HCT116 (cell line): ENCODE measurements at regions not wholly inside any gene's neighbourhood (a gene's known extent, or its start where the extent isn't known, plus 50 kb on each side); places are given as distances from the start of the nearest gene placed in this dataset.

ENCODE experiments used
- ATAC-seq: fragments of 200-7000 bp; cut with Tn5 transposase; 2 replicates; pipeline ENCODE4 v1.9.1; 2020; ENCODE audit warnings: mild to moderate bottlenecking, moderate library complexity
- BruUV-seq: library from RNA; stranded (reverse); fragments of 400-500 nt; replicated peaks from 2 replicates; lab custom pipeline; 2021; lab: Mats Ljungman, UMichigan
- CTCF ChIA-PET: fragments of 300-600 bp; sonication (Branson Sonifier 250); formaldehyde crosslinking; loops from one replicate; lab custom pipeline; 2021; ENCODE audit warnings: antibody characterized with exemption; lab: Charles Lee
- POLR2A ChIA-PET: fragments of 300-600, 350-600 bp; sonication (Branson Sonifier 250); formaldehyde crosslinking; loops from one replicate; lab custom pipeline; 2021; ENCODE audit warnings: antibody characterized with exemption; lab: Charles Lee
- RAD21 ChIA-PET, 2 experiments: fragments of 300-600 bp; sonication (Branson Sonifier 250); formaldehyde crosslinking; loops; one replicate each; lab custom pipeline; 2023; ENCODE audit warnings: low total read pairs in 2 of 2; ENCODE audit not compliant: uncharacterized antibody in 2 of 2, unreplicated experiment in 2 of 2, low non-redundant PET in 1 of 2; lab: Charles Lee
- DNase-seq: peaks from one replicate; pipeline ENCODE4 v3.0.0-alpha.2; 2010; ENCODE audit warnings: low read depth, low spot score
- H2AFZ ChIP-seq: fragments of 200-600 bp; shearing (Covaris generic), sonication (generic); 2 replicates; pipeline ENCODE4 v1.6.1; 2017; ENCODE audit warnings: low read depth, mixed run types, mixed read lengths, antibody characterized with exemption, low read length; ENCODE audit not compliant: poor library complexity, severe bottlenecking
- H3K27ac ChIP-seq: 2 replicates; pipeline ENCODE4 v1.5.1; 2012; ENCODE audit warnings: low read depth, low read length
- H3K27me3 ChIP-seq: fragments of 200-600 bp; sonication (generic); 2 replicates; pipeline ENCODE4 v1.6.1; 2016; ENCODE audit warnings: mixed run types, low read length, mixed read lengths; ENCODE audit not compliant: insufficient read depth
- H3K36me3 ChIP-seq, 2 experiments: fragments of 200-500 bp in 1 of 2; fragments of 200-600 bp in 1 of 2; sonication (Bioruptor generic) in 1 of 2; sonication (generic) in 1 of 2; 2 replicates each; pipeline versions ENCODE4 v1.5.1 to v1.6.1; 2014 to 2016; ENCODE audit warnings: low read length in 2 of 2, inconsistent platforms in 1 of 2, mixed read lengths in 1 of 2, mixed run types in 1 of 2; ENCODE audit not compliant: insufficient read depth in 2 of 2, control insufficient read depth in 1 of 2
- H3K4me1 ChIP-seq, 2 experiments: fragments of 200-600 bp in 1 of 2; sonication (generic) in 1 of 2; 2 replicates each; pipeline versions ENCODE4 v1.5.1 to v1.6.1; 2012 to 2017; ENCODE audit warnings: low read length in 2 of 2, inconsistent platforms in 1 of 2, mild to moderate bottlenecking in 1 of 2, mixed read lengths in 1 of 2, mixed run types in 1 of 2, moderate library complexity in 1 of 2; ENCODE audit not compliant: insufficient read depth in 2 of 2, control insufficient read depth in 1 of 2
- H3K4me2 ChIP-seq: fragments of 200-600 bp; sonication (generic); 2 replicates; pipeline ENCODE4 v1.6.1; 2017; ENCODE audit warnings: mixed run types, low read length, mixed read lengths
- H3K4me3 ChIP-seq, 2 experiments: fragments of 200-600 bp in 1 of 2; sonication (generic) in 1 of 2; replicated peaks in 1 of 2; 2 replicates each; pipeline ENCODE4 v1.5.1; 2011 to 2016; ENCODE audit warnings: low read length in 2 of 2, control low read depth in 1 of 2, low read depth in 1 of 2, mild to moderate bottlenecking in 1 of 2, mixed read lengths in 1 of 2, mixed run types in 1 of 2
- H3K79me2 ChIP-seq: fragments of 200-600 bp; sonication (generic); 2 replicates; pipeline ENCODE4 v1.6.1; 2017; ENCODE audit warnings: mild to moderate bottlenecking, mixed run types, low read length, moderate library complexity, mixed read lengths; ENCODE audit not compliant: insufficient read depth
- H3K9ac ChIP-seq: fragments of 200-600 bp; sonication (generic); 2 replicates; pipeline ENCODE4 v1.6.1; 2016; ENCODE audit warnings: low read length, mixed read lengths
- H3K9me2 ChIP-seq: fragments of 200-600 bp; sonication (generic), shearing (Covaris generic); 2 replicates; pipeline ENCODE4 v1.6.1; 2017; ENCODE audit warnings: mixed run types, mild to moderate bottlenecking, moderate library complexity; ENCODE audit not compliant: insufficient read depth
- H3K9me3 ChIP-seq, 2 experiments: fragments of 200-500 bp in 1 of 2; fragments of 200-600 bp in 1 of 2; sonication (Bioruptor generic) in 1 of 2; sonication (generic) in 1 of 2; 2 replicates each; pipeline ENCODE4 v1.6.1; 2014 to 2017; ENCODE audit warnings: low read length in 2 of 2, mixed read lengths in 2 of 2, inconsistent platforms in 1 of 2, low read depth in 1 of 2, mild to moderate bottlenecking in 1 of 2, mixed run types in 1 of 2, moderate library complexity in 1 of 2; ENCODE audit not compliant: control insufficient read depth in 1 of 2, insufficient read depth in 1 of 2
- H4K20me1 ChIP-seq: fragments of 200-600 bp; sonication (generic), shearing (Covaris generic); 2 replicates; pipeline ENCODE4 v1.6.1; 2017; ENCODE audit warnings: mixed run types, mild to moderate bottlenecking, moderate library complexity; ENCODE audit not compliant: insufficient read depth
- CBX3 ChIP-seq: IDR thresholded peaks from 2 replicates; pipeline ENCODE4 v1.6.1; 2012; ENCODE audit warnings: low read depth
- EGR1 ChIP-seq: IDR thresholded peaks from 2 replicates; pipeline ENCODE4 v1.6.1; 2012; ENCODE audit warnings: low read depth
- ELF1 ChIP-seq: IDR thresholded peaks from 2 replicates; pipeline ENCODE4 v1.6.1; 2012; ENCODE audit warnings: low read depth, borderline replicate concordance
- EZH2 ChIP-seq: fragments of 200-600 bp; sonication (generic); IDR thresholded peaks from 2 replicates; pipeline ENCODE4 v1.6.1; 2017; ENCODE audit warnings: antibody characterized with exemption, mixed run types
- JUND ChIP-seq: IDR thresholded peaks from 2 replicates; pipeline ENCODE4 v1.6.1; 2012
- POLR2AphosphoS5 ChIP-seq: IDR thresholded peaks from 2 replicates; pipeline ENCODE4 v1.6.1; 2011; ENCODE audit warnings: mild to moderate bottlenecking, low read depth, low read length, moderate library complexity
- RAD21 ChIP-seq: IDR thresholded peaks from 2 replicates; pipeline ENCODE4 v1.6.1; 2012; ENCODE audit warnings: low read depth, mild to moderate bottlenecking
- SIN3A ChIP-seq: IDR thresholded peaks from 2 replicates; pipeline ENCODE4 v1.6.1; 2012; ENCODE audit warnings: low read depth
- SP1 ChIP-seq: IDR thresholded peaks from 2 replicates; pipeline ENCODE4 v1.6.1; 2012; ENCODE audit warnings: low read depth
- SRF ChIP-seq: IDR thresholded peaks from 2 replicates; pipeline ENCODE4 v1.6.1; 2012; ENCODE audit warnings: low read depth
- YY1 ChIP-seq: IDR thresholded peaks from 2 replicates; pipeline ENCODE4 v1.6.1; 2011; ENCODE audit warnings: low read length, low read depth, moderate library complexity, mild to moderate bottlenecking; ENCODE audit not compliant: insufficient replicate concordance; ENCODE audit errors: extremely low read depth
- ZNF274 ChIP-seq: fragments of 200-500 bp; sonication (Bioruptor generic); IDR thresholded peaks from 2 replicates; pipeline ENCODE4 v1.6.1; 2014; ENCODE audit warnings: mild to moderate bottlenecking, low read depth, low read length, inconsistent platforms
- intact Hi-C: fragments of 100-400 bp; cut with micrococcal nuclease; formaldehyde crosslinking; loops from 2 replicates; pipeline ENCODE4 v1.10.0; 2022
- TF ChIP-seq, protein P1 (sequence below): IDR thresholded peaks from 2 replicates; pipeline ENCODE4 v1.6.1; 2012; ENCODE audit warnings: low read depth
- TF ChIP-seq, protein P2 (sequence below): IDR thresholded peaks from 2 replicates; pipeline ENCODE4 v1.6.1; 2011; ENCODE audit warnings: mild to moderate bottlenecking, low read length, moderate library complexity; ENCODE audit not compliant: insufficient replicate concordance; ENCODE audit errors: extremely low read depth

DNA sequence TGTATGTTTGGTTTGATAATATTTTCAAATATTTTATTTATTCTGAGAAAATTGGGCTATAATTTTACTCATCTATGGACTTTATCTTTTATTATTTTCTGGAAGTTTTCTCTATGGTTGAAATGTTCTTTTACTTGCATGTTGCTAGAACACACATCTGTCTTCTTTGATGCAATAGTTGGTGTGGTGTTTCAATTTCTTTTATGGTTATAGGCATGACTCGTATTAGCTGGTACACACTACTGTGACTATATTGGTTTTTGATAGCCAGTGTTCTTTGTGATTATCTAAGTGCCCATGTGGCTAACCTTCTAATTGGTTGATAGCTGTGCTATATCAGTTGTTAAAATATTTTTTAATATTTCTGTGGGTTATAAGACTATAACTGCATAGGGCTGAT lies 1343.3 kb upstream of the GJE1 start:
- Histone ChIP-seq H3K27ac (no peak overlapping the region), H3K27me3 (no peaks in the 10 kb centered on the region), H2AFZ (no peak overlapping the region), H4K20me1 (no peaks in the 10 kb centered on the region), H3K9me2 (no peaks in the 10 kb centered on the region), H3K4me1 (no peaks in the 10 kb centered on the region), H3K9ac (no peak overlapping the region), H3K9me3 (no peaks in the 10 kb centered on the region), H3K79me2 (no peaks in the 10 kb centered on the region), H3K4me3 (no peak overlapping the region), H3K36me3 (no peaks in the 10 kb centered on the region), H3K4me2 (no peak overlapping the region)
- ChIA-PET RAD21 (no interaction called here), CTCF (no interaction called here), POLR2A (no interaction called here)
- intact Hi-C loops = no loop called here
- ATAC-seq = no peak
- BruUV-seq = no TSS peak
- no peak for DNase-seq
- no peak for TF ChIP-seq ELF1
- no peak for TF ChIP-seq SIN3A
- no peak for TF ChIP-seq EGR1
- no peak for TF ChIP-seq SRF
- TF ChIP-seq POLR2AphosphoS5 = no peak
- no peak for TF ChIP-seq ZNF274
- TF ChIP-seq RAD21 = no peak
- no peak for TF ChIP-seq JUND
- TF ChIP-seq EZH2 = no peak
- no peak for TF ChIP-seq YY1
- TF ChIP-seq, protein P1, sequence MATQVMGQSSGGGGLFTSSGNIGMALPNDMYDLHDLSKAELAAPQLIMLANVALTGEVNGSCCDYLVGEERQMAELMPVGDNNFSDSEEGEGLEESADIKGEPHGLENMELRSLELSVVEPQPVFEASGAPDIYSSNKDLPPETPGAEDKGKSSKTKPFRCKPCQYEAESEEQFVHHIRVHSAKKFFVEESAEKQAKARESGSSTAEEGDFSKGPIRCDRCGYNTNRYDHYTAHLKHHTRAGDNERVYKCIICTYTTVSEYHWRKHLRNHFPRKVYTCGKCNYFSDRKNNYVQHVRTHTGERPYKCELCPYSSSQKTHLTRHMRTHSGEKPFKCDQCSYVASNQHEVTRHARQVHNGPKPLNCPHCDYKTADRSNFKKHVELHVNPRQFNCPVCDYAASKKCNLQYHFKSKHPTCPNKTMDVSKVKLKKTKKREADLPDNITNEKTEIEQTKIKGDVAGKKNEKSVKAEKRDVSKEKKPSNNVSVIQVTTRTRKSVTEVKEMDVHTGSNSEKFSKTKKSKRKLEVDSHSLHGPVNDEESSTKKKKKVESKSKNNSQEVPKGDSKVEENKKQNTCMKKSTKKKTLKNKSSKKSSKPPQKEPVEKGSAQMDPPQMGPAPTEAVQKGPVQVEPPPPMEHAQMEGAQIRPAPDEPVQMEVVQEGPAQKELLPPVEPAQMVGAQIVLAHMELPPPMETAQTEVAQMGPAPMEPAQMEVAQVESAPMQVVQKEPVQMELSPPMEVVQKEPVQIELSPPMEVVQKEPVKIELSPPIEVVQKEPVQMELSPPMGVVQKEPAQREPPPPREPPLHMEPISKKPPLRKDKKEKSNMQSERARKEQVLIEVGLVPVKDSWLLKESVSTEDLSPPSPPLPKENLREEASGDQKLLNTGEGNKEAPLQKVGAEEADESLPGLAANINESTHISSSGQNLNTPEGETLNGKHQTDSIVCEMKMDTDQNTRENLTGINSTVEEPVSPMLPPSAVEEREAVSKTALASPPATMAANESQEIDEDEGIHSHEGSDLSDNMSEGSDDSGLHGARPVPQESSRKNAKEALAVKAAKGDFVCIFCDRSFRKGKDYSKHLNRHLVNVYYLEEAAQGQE = no peak
- TF ChIP-seq CBX3 = no peak
- TF ChIP-seq SP1 = no peak
- TF ChIP-seq, protein P2, sequence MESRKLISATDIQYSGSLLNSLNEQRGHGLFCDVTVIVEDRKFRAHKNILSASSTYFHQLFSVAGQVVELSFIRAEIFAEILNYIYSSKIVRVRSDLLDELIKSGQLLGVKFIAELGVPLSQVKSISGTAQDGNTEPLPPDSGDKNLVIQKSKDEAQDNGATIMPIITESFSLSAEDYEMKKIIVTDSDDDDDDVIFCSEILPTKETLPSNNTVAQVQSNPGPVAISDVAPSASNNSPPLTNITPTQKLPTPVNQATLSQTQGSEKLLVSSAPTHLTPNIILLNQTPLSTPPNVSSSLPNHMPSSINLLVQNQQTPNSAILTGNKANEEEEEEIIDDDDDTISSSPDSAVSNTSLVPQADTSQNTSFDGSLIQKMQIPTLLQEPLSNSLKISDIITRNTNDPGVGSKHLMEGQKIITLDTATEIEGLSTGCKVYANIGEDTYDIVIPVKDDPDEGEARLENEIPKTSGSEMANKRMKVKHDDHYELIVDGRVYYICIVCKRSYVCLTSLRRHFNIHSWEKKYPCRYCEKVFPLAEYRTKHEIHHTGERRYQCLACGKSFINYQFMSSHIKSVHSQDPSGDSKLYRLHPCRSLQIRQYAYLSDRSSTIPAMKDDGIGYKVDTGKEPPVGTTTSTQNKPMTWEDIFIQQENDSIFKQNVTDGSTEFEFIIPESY = no peak
